ENCODE measurements at regions not wholly inside any gene's neighbourhood (a gene's known extent, or its start where the extent isn't known, plus 50 kb on each side); places are given as distances from the start of the nearest gene placed in this dataset.

DNA sequence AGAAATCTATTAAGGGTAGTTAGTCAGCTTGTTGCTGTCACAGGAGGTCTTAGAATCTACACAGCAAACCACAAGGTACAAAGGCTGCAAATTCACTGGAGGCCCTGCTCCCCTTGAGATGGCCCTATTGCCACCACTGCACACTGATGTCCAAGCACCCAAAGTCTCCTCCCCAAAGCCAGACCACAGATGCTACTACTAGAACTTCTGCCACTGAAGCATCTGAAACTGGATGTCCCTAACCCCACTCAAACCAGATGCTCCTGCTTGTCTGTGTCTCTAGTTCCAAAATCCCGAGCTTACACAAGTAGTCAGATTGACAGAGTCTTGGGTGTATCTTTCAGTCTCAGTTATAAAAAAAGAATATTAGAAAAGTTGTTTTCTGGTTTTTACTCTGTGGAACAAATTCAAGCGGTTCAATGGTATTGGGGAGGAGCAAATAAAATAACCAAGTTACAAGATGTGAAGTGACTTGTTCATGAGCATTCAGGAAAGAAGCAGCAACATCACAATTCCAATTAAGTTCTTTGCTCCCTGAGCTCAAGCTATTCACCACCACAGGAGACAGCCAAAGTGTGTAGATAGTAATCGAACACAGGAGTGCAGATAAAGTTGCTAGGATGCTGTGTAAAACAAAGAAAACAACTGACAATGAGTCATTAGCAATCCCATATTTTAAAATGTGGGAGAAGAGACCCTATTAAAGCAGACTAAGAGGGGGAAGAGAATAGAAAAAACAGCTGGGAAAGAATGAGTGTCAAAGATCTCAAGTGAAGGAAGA lies 352.3 kb downstream of the PDGFC start:
- H3K4me2 ChIP-seq (ENCODE audit: low read length) = no peak overlapping the region
- H3K36me3 ChIP-seq (ENCODE audit: control insufficient read depth, insufficient read depth, low read length) = no peaks in the 10 kb centered on the region
- no peaks in the 10 kb centered on the region for H3K9me3 ChIP-seq (ENCODE audit: control insufficient read depth, low read length)
- H3K9ac ChIP-seq = no peak overlapping the region
- TF ChIP-seq CTCF (IDR thresholded peaks at IDR 0.05) = no peak
- H3K27ac ChIP-seq = no peak overlapping the region
- H2AFZ ChIP-seq = no peak overlapping the region
- no peaks in the 10 kb centered on the region for H3K79me2 ChIP-seq
- H3K4me1 ChIP-seq = no peaks in the 10 kb centered on the region
- H3K27me3 ChIP-seq (ENCODE audit: control insufficient read depth, insufficient read depth, low read length) = no peaks in the 10 kb centered on the region
- no peak overlapping the region for H3K4me3 ChIP-seq (ENCODE audit: low read depth, low read length)

GRCh38 chr4:156615066-156615531 lies 356.5 kb downstream of the PDGFC start:
- Histone ChIP-seq H3K36me3 (ENCODE audit: control insufficient read depth, insufficient read depth, low read length) (no peaks in the 10 kb centered on the region), H3K4me1 (no peaks in the 10 kb centered on the region), H3K27me3 (ENCODE audit: control insufficient read depth, insufficient read depth, low read length) (no peaks in the 10 kb centered on the region), H3K79me2 (no peaks in the 10 kb centered on the region), H3K27ac (peak overlapping the region; percentile 24), H3K9me3 (ENCODE audit: control insufficient read depth, low read length) (no peaks in the 10 kb centered on the region), H3K4me2 (ENCODE audit: low read length) (peak overlapping the region; percentile 29), H2AFZ (no peak overlapping the region), H3K9ac (no peak overlapping the region), H3K4me3 (ENCODE audit: low read depth, low read length) (no peak overlapping the region)
- TF ChIP-seq CTCF (IDR thresholded peaks at IDR 0.05) = no peak

DNA sequence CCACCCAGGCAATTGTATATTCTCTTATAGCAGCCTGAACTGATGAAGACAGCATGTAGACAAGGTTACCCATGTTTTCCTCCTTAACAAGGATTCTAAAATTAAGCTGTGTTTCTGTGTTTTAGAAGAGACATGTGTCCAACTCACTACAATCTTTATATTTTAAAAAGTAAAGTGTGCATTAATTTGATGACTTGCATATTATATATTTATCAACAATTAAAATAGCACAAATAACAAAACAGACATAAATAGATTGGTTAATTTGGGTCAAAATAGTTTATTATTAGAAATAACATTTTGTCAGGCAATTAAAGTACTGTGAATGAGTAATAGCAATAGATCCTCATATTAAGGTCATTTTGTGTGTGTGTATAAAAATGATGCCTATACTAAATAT lies 357.1 kb downstream of the PDGFC start:
- Histone ChIP-seq H2AFZ (no peak overlapping the region), H3K9me3 (ENCODE audit: control insufficient read depth, low read length) (no peaks in the 10 kb centered on the region), H3K27ac (peak overlapping the region; percentile 24), H3K36me3 (ENCODE audit: control insufficient read depth, insufficient read depth, low read length) (no peaks in the 10 kb centered on the region), H3K4me3 (ENCODE audit: low read depth, low read length) (no peak overlapping the region), H3K79me2 (no peaks in the 10 kb centered on the region), H3K9ac (no peak overlapping the region), H3K27me3 (ENCODE audit: control insufficient read depth, insufficient read depth, low read length) (no peaks in the 10 kb centered on the region), H3K4me1 (no peaks in the 10 kb centered on the region), H3K4me2 (ENCODE audit: low read length) (peak overlapping the region; percentile 29)
- no peak for TF ChIP-seq CTCF (IDR thresholded peaks at IDR 0.05)

- H3K4me1 ChIP-seq = no peaks in the 10 kb centered on the region
- no peak overlapping the region for H3K4me3 ChIP-seq (ENCODE audit: low read depth, low read length)
- no peak overlapping the region for H3K27ac ChIP-seq
- no peaks in the 10 kb centered on the region for H3K79me2 ChIP-seq
- H3K36me3 ChIP-seq (ENCODE audit: control insufficient read depth, insufficient read depth, low read length) = no peaks in the 10 kb centered on the region
- H3K27me3 ChIP-seq (ENCODE audit: control insufficient read depth, insufficient read depth, low read length) = no peaks in the 10 kb centered on the region
- H3K9ac ChIP-seq = no peak overlapping the region
- no peak overlapping the region for H3K4me2 ChIP-seq (ENCODE audit: low read length)
- TF ChIP-seq CTCF (IDR thresholded peaks at IDR 0.05) = no peak
- no peak overlapping the region for H2AFZ ChIP-seq
- H3K9me3 ChIP-seq (ENCODE audit: control insufficient read depth, low read length) = no peaks in the 10 kb centered on the region
These were observed 362.2 kb downstream of the PDGFC start for GRCh38 chr4:156609421-156609820.

- no peak overlapping the region for H3K27ac ChIP-seq
- no peak for TF ChIP-seq CTCF (IDR thresholded peaks at IDR 0.05)
These were observed 362.9 kb downstream of the PDGFC start for GRCh38 chr4:156608651-156609050.

More at GRCh38 chr4:156608651-156609050, 362.9 kb downstream of the PDGFC start:
- Histone ChIP-seq H3K36me3 (ENCODE audit: control insufficient read depth, insufficient read depth, low read length) (no peaks in the 10 kb centered on the region), H3K9ac (no peak overlapping the region), H3K9me3 (ENCODE audit: control insufficient read depth, low read length) (no peaks in the 10 kb centered on the region), H3K79me2 (no peaks in the 10 kb centered on the region), H3K4me3 (ENCODE audit: low read depth, low read length) (no peak overlapping the region), H3K4me1 (no peaks in the 10 kb centered on the region), H2AFZ (no peak overlapping the region), H3K4me2 (ENCODE audit: low read length) (no peak overlapping the region), H3K27me3 (ENCODE audit: control insufficient read depth, insufficient read depth, low read length) (no peaks in the 10 kb centered on the region)

Data from parathyroid adenoma (tissue), 2 donors.